Upper lobe of left lung (tissue), 4 donors: ENCODE measurements at regions not wholly inside any gene's neighbourhood (a gene's known extent, or its start where the extent isn't known, plus 50 kb on each side); places are given as distances from the start of the nearest gene placed in this dataset.

Source experiments
- CTCF ChIP-seq, 6 experiments: fragments of 450-650 bp in 4 of 6; fragments of 200-600 bp in 2 of 6; sonication (generic) in 2 of 6; IDR thresholded peaks; one replicate each; pipeline ENCODE4 v1.5.1; 2016 to 2019; ENCODE audit warnings: antibody characterized with exemption in 6 of 6
- POLR2A ChIP-seq, 4 donors: fragments of 450-650 bp; IDR thresholded peaks; one replicate each; pipeline ENCODE4 v1.5.1; 2016 to 2017; ENCODE audit warnings: antibody characterized with exemption in 4 of 4, mild to moderate bottlenecking in 2 of 4

- peak in 1 of 6 experiments; percentile 8 for TF ChIP-seq CTCF (IDR thresholded peaks at IDR 0.05)
- no peak for TF ChIP-seq POLR2A (IDR thresholded peaks at IDR 0.05)
Observed at GRCh38 chr15:30030345-30030744, 52.4 kb upstream of the GOLGA8J start.
